Ectodermal cell (in vitro differentiated cells): ENCODE measurements at regions not wholly inside any gene's neighbourhood (a gene's known extent, or its start where the extent isn't known, plus 50 kb on each side); places are given as distances from the start of the nearest gene placed in this dataset.

Source experiments
- H3K27ac ChIP-seq: 2 replicates; pipeline ENCODE4 v1.7.0; 2013; ENCODE audit warnings: mild to moderate bottlenecking, low read depth, low read length; ENCODE audit not compliant: insufficient read depth, poor library complexity, severe bottlenecking
- H3K27me3 ChIP-seq: 2 replicates; pipeline ENCODE4 v1.7.0; 2013; ENCODE audit warnings: mild to moderate bottlenecking, low read length; ENCODE audit not compliant: insufficient read depth, control insufficient read depth, poor library complexity, severe bottlenecking
- H3K36me3 ChIP-seq: one replicate; pipeline ENCODE4 v1.7.0; 2013; ENCODE audit warnings: low read length; ENCODE audit not compliant: control insufficient read depth, insufficient read depth
- H3K4me1 ChIP-seq: one replicate; pipeline ENCODE4 v1.7.0; 2013; ENCODE audit warnings: low read length; ENCODE audit not compliant: control insufficient read depth, insufficient read depth
- H3K4me3 ChIP-seq: 2 replicates; pipeline ENCODE4 v1.7.0; 2013; ENCODE audit warnings: low read depth, low read length, control low read depth; ENCODE audit not compliant: insufficient read depth
- H3K9me3 ChIP-seq: 2 replicates; pipeline ENCODE4 v1.7.0; 2013; ENCODE audit warnings: mild to moderate bottlenecking, low read length, moderate library complexity; ENCODE audit not compliant: control insufficient read depth
- WGBS, 2 experiments: methylation state at CpG; one replicate each; pipeline ENCODE4 v1.1.7; 2013; ENCODE audit warnings: missing lambda C conversion rate in 2 of 2; 5-methylcytosine and 5-hydroxymethylcytosine counted together

DNA sequence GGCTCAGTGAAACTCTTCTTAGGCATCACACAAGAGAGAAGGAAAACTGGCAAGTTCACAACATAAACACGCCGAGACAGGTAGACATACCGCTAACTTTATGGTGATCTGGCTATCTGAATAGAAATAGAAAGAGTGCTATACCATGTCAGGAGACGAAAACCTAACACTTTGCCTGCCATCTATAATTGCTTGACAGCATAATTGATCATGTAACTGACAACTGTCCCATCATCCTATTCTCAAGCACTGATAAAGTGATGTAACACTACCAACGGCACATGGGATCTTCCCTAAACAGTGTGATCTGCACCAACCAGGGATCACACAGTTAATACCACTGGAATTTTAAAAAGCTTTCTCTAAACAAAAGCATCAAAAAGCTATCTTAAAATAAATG lies 270.9 kb upstream of the NSMCE3 start:
- H3K36me3 ChIP-seq, result no peaks in the 10 kb centered on the region
- H3K27ac ChIP-seq, result no peak overlapping the region
- no peak overlapping the region for H3K4me3 ChIP-seq
- no peaks in the 10 kb centered on the region for H3K9me3 ChIP-seq
- WGBS, 2 experiments, result 97% methylated on average over 5 of the region's 5 CpGs
- peaks cover 13% of the 10 kb centered on the region for H3K4me1 ChIP-seq
- H3K27me3 ChIP-seq, result no peaks in the 10 kb centered on the region

DNA sequence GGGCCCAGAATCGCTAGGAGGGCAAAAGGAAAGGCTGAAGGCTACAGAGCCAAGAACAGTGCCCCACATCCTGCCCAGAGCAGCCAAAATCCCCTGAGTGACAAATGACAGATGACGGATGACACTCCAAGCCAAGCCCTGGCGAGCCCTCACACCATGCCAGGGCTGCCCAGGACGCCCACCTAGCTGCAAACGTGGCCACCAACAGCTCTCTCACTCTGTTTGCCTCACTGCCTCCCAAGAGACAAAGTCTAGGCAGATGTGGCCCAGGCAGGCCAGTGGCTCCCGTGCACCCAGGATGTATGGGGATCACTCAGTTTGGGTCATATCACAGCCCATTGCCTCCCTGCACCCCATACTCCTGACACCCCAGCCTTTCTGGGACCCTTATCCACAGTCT lies 270.1 kb upstream of the NSMCE3 start:
- Histone ChIP-seq H3K27me3 (no peaks in the 10 kb centered on the region), H3K4me1 (peaks cover 13% of the 10 kb centered on the region), H3K4me3 (no peak overlapping the region), H3K36me3 (no peaks in the 10 kb centered on the region), H3K27ac (no peak overlapping the region), H3K9me3 (no peaks in the 10 kb centered on the region)
- 94 to 96% methylated on average over 6 of the region's 6 CpGs for WGBS, 2 experiments

- H3K4me1 ChIP-seq, result peaks cover 13% of the 10 kb centered on the region
- H3K27me3 ChIP-seq, result no peaks in the 10 kb centered on the region
- 91 to 93% methylated on average over 5 of the region's 5 CpGs for WGBS, 2 experiments
- no peak overlapping the region for H3K27ac ChIP-seq
- no peak overlapping the region for H3K4me3 ChIP-seq
- no peaks in the 10 kb centered on the region for H3K9me3 ChIP-seq
- no peaks in the 10 kb centered on the region for H3K36me3 ChIP-seq
These were observed 268.4 kb upstream of the NSMCE3 start for GRCh38 chr15:29538044-29538443.

DNA sequence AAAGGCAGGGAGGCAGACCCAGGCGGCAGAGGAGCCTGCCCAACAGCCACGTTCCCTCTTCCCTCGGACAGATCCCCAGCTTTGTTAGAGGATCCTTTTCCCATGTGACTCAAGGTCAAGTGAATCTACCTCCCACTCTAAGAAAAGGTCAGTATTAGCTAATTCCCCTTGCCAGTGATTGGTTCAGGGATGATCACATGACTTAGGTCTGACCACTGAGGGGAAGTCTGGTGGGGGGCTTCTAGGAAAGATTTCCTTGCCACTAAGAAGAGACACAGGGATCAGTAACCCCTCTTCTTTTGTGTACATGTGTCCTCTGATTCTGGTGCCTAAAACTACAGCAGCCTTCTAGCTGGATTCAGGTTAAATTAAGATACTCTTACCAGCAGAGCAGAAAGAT lies 266.3 kb upstream of the NSMCE3 start:
- no peaks in the 10 kb centered on the region for H3K9me3 ChIP-seq
- peaks cover 5% of the 10 kb centered on the region for H3K4me1 ChIP-seq
- H3K27me3 ChIP-seq, result no peaks in the 10 kb centered on the region
- no peak overlapping the region for H3K27ac ChIP-seq
- 94% methylated on average over 3 of the region's 3 CpGs for WGBS, 2 experiments
- no peak overlapping the region for H3K4me3 ChIP-seq
- H3K36me3 ChIP-seq, result no peaks in the 10 kb centered on the region

GRCh38 chr15:29534378-29534777 lies 264.8 kb upstream of the NSMCE3 start:
- 80 to 86% methylated on average over 3 of the region's 3 CpGs for whole genome bisulfite sequencing, 2 experiments
- H3K36me3 ChIP-seq, result no peaks in the 10 kb centered on the region
- H3K9me3 ChIP-seq, result no peaks in the 10 kb centered on the region
- no peak overlapping the region for H3K27ac ChIP-seq
- H3K4me1 ChIP-seq, result peaks cover 5% of the 10 kb centered on the region
- no peaks in the 10 kb centered on the region for H3K27me3 ChIP-seq
- no peak overlapping the region for H3K4me3 ChIP-seq

GRCh38 chr15:29533647-29534046 lies 264.0 kb upstream of the NSMCE3 start:
- no peaks in the 10 kb centered on the region for H3K9me3 ChIP-seq
- H3K27me3 ChIP-seq, result no peaks in the 10 kb centered on the region
- H3K36me3 ChIP-seq, result no peaks in the 10 kb centered on the region
- 48 to 67% methylated on average over 5 of the region's 5 CpGs for WGBS, 2 experiments
- H3K27ac ChIP-seq, result no peak overlapping the region
- H3K4me3 ChIP-seq, result no peak overlapping the region
- H3K4me1 ChIP-seq, result peaks cover 5% of the 10 kb centered on the region

GRCh38 chr15:29532296-29532695 lies 262.7 kb upstream of the NSMCE3 start:
- no peaks in the 10 kb centered on the region for H3K36me3 ChIP-seq
- WGBS, 2 experiments, result 94 to 95% methylated on average over 1 of the region's 1 CpG
- no peaks in the 10 kb centered on the region for H3K4me1 ChIP-seq

GRCh38 chr15:29530966-29531365 lies 261.3 kb upstream of the NSMCE3 start:
- Histone ChIP-seq H3K27ac (no peak overlapping the region), H3K4me1 (no peaks in the 10 kb centered on the region), H3K27me3 (no peaks in the 10 kb centered on the region), H3K9me3 (no peaks in the 10 kb centered on the region), H3K36me3 (no peaks in the 10 kb centered on the region), H3K4me3 (no peak overlapping the region)
- 87 to 92% methylated on average over 9 of the region's 9 CpGs for WGBS, 2 experiments

More at GRCh38 chr15:29532296-29532695, 262.7 kb upstream of the NSMCE3 start:
- Histone ChIP-seq H3K27ac (no peak overlapping the region), H3K9me3 (no peaks in the 10 kb centered on the region), H3K4me3 (no peak overlapping the region), H3K27me3 (no peaks in the 10 kb centered on the region)

DNA sequence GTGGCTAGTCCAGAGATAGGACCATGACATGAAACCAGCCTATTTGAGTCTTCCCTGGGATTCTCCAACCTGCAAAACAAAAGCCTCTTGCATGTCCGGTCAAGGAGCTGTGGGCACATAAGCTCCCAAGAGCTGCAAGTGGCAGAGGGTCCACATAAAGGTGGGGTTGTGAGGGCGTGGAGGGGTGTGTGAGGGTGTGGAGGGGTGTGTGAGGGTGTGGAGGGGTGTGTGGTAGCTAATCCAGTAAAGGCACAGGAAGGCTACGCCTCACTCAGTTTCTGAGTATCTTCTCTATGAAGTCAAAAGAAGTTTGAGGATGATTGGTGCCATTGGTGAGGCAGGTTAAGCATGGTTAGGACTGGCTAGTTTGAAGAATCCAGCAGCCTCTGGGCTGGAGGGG lies 259.4 kb upstream of the NSMCE3 start:
- Histone ChIP-seq H3K36me3 (no peaks in the 10 kb centered on the region), H3K4me1 (no peaks in the 10 kb centered on the region), H3K27me3 (no peaks in the 10 kb centered on the region), H3K9me3 (no peaks in the 10 kb centered on the region), H3K27ac (no peak overlapping the region), H3K4me3 (no peak overlapping the region)
- 93 to 96% methylated on average over 3 of the region's 3 CpGs for WGBS, 2 experiments

GRCh38 chr15:29528276-29528675 lies 258.7 kb upstream of the NSMCE3 start:
- 96 to 98% methylated on average over 1 of the region's 1 CpG for WGBS, 2 experiments
- Histone ChIP-seq H3K27ac (no peak overlapping the region), H3K4me3 (no peak overlapping the region), H3K27me3 (no peaks in the 10 kb centered on the region), H3K9me3 (no peaks in the 10 kb centered on the region), H3K4me1 (no peaks in the 10 kb centered on the region), H3K36me3 (no peaks in the 10 kb centered on the region)

- no peaks in the 10 kb centered on the region for H3K9me3 ChIP-seq
- no peaks in the 10 kb centered on the region for H3K36me3 ChIP-seq
- no peak overlapping the region for H3K27ac ChIP-seq
- WGBS, 2 experiments, result 92 to 94% methylated on average over 5 of the region's 5 CpGs
- no peaks in the 10 kb centered on the region for H3K27me3 ChIP-seq
- no peak overlapping the region for H3K4me3 ChIP-seq
- H3K4me1 ChIP-seq, result no peaks in the 10 kb centered on the region
These were observed 257.2 kb upstream of the NSMCE3 start for GRCh38 chr15:29526802-29527201.
